WTC11 (cell line): ENCODE measurements at regions not wholly inside any gene's neighbourhood (a gene's known extent, or its start where the extent isn't known, plus 50 kb on each side); places are given as distances from the start of the nearest gene placed in this dataset.

Experiments used
- ATAC-seq: fragments of 200-7000 bp; cut with Tn5 transposase; 2 replicates; pipeline ENCODE4 v1.10.0; 2021; ENCODE audit warnings: mild to moderate bottlenecking, moderate library complexity
- CTCF ChIA-PET: fragments of 300-600 bp; sonication (Branson Sonifier 250); formaldehyde crosslinking; loops from one replicate; lab custom pipeline; 2021; ENCODE audit warnings: antibody characterized with exemption; lab: Charles Lee
- POLR2A ChIA-PET: fragments of 350-600 bp; sonication (Branson Sonifier 250); formaldehyde crosslinking; loops from one replicate; lab custom pipeline; 2021; ENCODE audit warnings: antibody characterized with exemption; lab: Charles Lee
- DNase-seq: peaks from one replicate; pipeline ENCODE4 v3.0.0; 2021; ENCODE audit warnings: low spot score
- H3K27ac Mint-ChIP-seq: 2 replicates; pipeline ENCODE4 v1.8.0; 2021; ENCODE audit warnings: mixed read lengths
- H3K27me3 Mint-ChIP-seq: 2 replicates; pipeline ENCODE4 v1.8.0; 2021; ENCODE audit warnings: low read depth, mild to moderate bottlenecking, moderate library complexity, mixed read lengths
- H3K36me3 Mint-ChIP-seq: 2 replicates; pipeline ENCODE4 v1.8.0; 2021; ENCODE audit warnings: mixed read lengths
- H3K4me1 Mint-ChIP-seq: 2 replicates; pipeline ENCODE4 v1.8.0; 2022; ENCODE audit warnings: mixed read lengths
- H3K4me3 Mint-ChIP-seq: 2 replicates; pipeline ENCODE4 v1.8.0; 2021; ENCODE audit warnings: mild to moderate bottlenecking, moderate library complexity, mixed read lengths
- H3K9me3 Mint-ChIP-seq: 2 replicates; pipeline ENCODE4 v1.8.0; 2021; ENCODE audit warnings: mixed read lengths
- CREB1 ChIP-seq: sonication (generic); formaldehyde crosslinking; IDR thresholded peaks from 2 replicates; pipeline ENCODE4 v1.8.0; 2023; ENCODE audit warnings: mild to moderate bottlenecking, missing genetic modification reagents
- ESRRA ChIP-seq: sonication (generic); formaldehyde crosslinking; IDR thresholded peaks from 2 replicates; pipeline ENCODE4 v1.8.1; 2022; ENCODE audit warnings: mild to moderate bottlenecking, missing genetic modification reagents, borderline replicate concordance
- ETV6 ChIP-seq: sonication (generic); formaldehyde crosslinking; IDR thresholded peaks from 2 replicates; pipeline ENCODE4 v1.8.1; 2022; ENCODE audit warnings: mild to moderate bottlenecking, missing genetic modification reagents
- FOXK1 ChIP-seq: sonication (generic); formaldehyde crosslinking; IDR thresholded peaks from 2 replicates; pipeline ENCODE4 v1.8.0; 2022; ENCODE audit warnings: mild to moderate bottlenecking, moderate library complexity, missing genetic modification reagents
- HMGA2 ChIP-seq: fragments of 250-450 bp; sonication (Bioruptor Pico); IDR thresholded peaks from 2 replicates; pipeline ENCODE4 v1.4.0; 2021; ENCODE audit warnings: mild to moderate bottlenecking, moderate library complexity
- KAT7 ChIP-seq: sonication (generic); formaldehyde crosslinking; IDR thresholded peaks from 2 replicates; pipeline ENCODE4 v1.8.1; 2023; ENCODE audit warnings: missing genetic modification reagents, mild to moderate bottlenecking, borderline replicate concordance
- MXD4 ChIP-seq: fragments of 250-450 bp; sonication (Bioruptor Pico); IDR thresholded peaks from 2 replicates; pipeline ENCODE4 v1.8.0; 2021; ENCODE audit warnings: mild to moderate bottlenecking, moderate library complexity, borderline replicate concordance
- NFE2L1 ChIP-seq: sonication (generic); formaldehyde crosslinking; IDR thresholded peaks from 2 replicates; pipeline ENCODE4 v1.8.1; 2023; ENCODE audit warnings: missing genetic modification reagents
- PRRX2 ChIP-seq: fragments of 250-450 bp; sonication (Bioruptor Pico); IDR thresholded peaks from 2 replicates; pipeline ENCODE4 v1.8.0; 2021; ENCODE audit warnings: mild to moderate bottlenecking
- RELA ChIP-seq: sonication (generic); formaldehyde crosslinking; IDR thresholded peaks from 2 replicates; pipeline ENCODE4 v1.8.1; 2022; ENCODE audit warnings: missing genetic modification reagents, mild to moderate bottlenecking, borderline replicate concordance
- SOX15 ChIP-seq: fragments of 250-450 bp; sonication (Bioruptor Pico); IDR thresholded peaks from 2 replicates; pipeline ENCODE4 v1.9.0; 2021; ENCODE audit warnings: mild to moderate bottlenecking
- TEAD4 ChIP-seq: sonication (generic); formaldehyde crosslinking; IDR thresholded peaks from 2 replicates; pipeline ENCODE4 v1.8.0; 2022; ENCODE audit warnings: mild to moderate bottlenecking, missing genetic modification reagents
- TP53 ChIP-seq: sonication (generic); formaldehyde crosslinking; IDR thresholded peaks from 2 replicates; pipeline ENCODE4 v1.8.1; 2023; ENCODE audit warnings: mild to moderate bottlenecking, missing genetic modification reagents
- ZBTB21 ChIP-seq: sonication (generic); formaldehyde crosslinking; IDR thresholded peaks from 2 replicates; pipeline ENCODE4 v1.8.1; 2023; ENCODE audit warnings: mild to moderate bottlenecking, missing genetic modification reagents, borderline replicate concordance
- ZNF396 ChIP-seq: fragments of 250-450 bp; sonication (Bioruptor Pico); IDR thresholded peaks from 2 replicates; pipeline ENCODE4 v1.8.0; 2021; ENCODE audit warnings: mild to moderate bottlenecking, moderate library complexity, borderline replicate concordance
- TF ChIP-seq, protein P1 (sequence below): sonication (generic); formaldehyde crosslinking; IDR thresholded peaks from 2 replicates; pipeline ENCODE4 v1.8.1; 2022; ENCODE audit warnings: mild to moderate bottlenecking, moderate library complexity, missing genetic modification reagents
- TF ChIP-seq, protein P2 (sequence below): sonication (generic); formaldehyde crosslinking; IDR thresholded peaks from 2 replicates; pipeline ENCODE4 v1.8.1; 2023; ENCODE audit warnings: mild to moderate bottlenecking, missing genetic modification reagents
- TF ChIP-seq, protein P3 (sequence below): sonication (generic); formaldehyde crosslinking; IDR thresholded peaks from 2 replicates; pipeline ENCODE4 v1.8.1; 2023; ENCODE audit warnings: mild to moderate bottlenecking, missing genetic modification reagents
- TF ChIP-seq, protein P4 (sequence below): sonication (generic); formaldehyde crosslinking; IDR thresholded peaks from 2 replicates; pipeline ENCODE4 v1.8.1; 2023; ENCODE audit warnings: mild to moderate bottlenecking, moderate library complexity, missing genetic modification reagents
- TF ChIP-seq, protein P5 (sequence below): sonication (generic); formaldehyde crosslinking; IDR thresholded peaks from 2 replicates; pipeline ENCODE4 v1.8.0; 2022; ENCODE audit warnings: mild to moderate bottlenecking, missing genetic modification reagents
- TF ChIP-seq, protein P6 (sequence below): sonication (generic); formaldehyde crosslinking; IDR thresholded peaks from 2 replicates; pipeline ENCODE4 v1.8.0; 2022; ENCODE audit warnings: mild to moderate bottlenecking, missing genetic modification reagents
- TF ChIP-seq, protein P7 (sequence below): sonication (generic); formaldehyde crosslinking; IDR thresholded peaks from 2 replicates; pipeline ENCODE4 v1.8.1; 2023; ENCODE audit warnings: mild to moderate bottlenecking, missing genetic modification reagents, moderate library complexity
- TF ChIP-seq, protein P8 (sequence below): fragments of 250-450 bp; sonication (Bioruptor Pico); IDR thresholded peaks from 2 replicates; pipeline ENCODE4 v1.9.0; 2021; ENCODE audit warnings: mild to moderate bottlenecking, borderline replicate concordance

DNA sequence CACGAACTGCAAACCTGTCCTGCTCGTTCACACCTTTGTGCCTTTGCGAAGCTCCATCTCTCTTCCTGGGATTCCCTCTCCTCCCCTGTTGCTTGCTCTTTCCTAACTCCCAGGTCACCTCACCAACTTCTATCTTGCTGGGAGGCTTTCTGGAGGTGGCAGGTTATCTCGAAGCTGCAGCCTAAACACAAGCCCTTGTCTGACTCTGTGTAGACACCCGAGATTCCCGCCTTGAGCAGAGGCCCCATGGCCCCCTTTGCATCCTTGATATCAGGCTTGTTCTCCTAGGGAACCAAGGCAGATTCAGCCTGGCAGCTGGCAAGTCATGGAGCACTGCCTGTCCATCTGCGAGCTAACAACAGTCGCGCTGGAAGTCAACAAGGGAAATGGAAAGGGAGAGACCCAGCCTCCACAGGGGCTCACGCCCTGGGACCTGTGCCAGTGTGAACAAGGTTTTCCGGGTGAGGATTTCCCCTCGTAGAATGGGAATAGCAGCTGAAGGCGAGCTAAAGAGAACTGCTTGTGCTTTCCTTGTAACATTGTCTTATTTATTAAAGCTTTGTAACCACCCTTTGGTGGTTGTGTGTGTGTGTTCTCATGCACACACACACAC lies 109.5 kb upstream of the JUN start:
- H3K4me3 Mint-ChIP-seq: no peak overlapping the region
- ATAC-seq: no peak
- TF ChIP-seq, protein P1, sequence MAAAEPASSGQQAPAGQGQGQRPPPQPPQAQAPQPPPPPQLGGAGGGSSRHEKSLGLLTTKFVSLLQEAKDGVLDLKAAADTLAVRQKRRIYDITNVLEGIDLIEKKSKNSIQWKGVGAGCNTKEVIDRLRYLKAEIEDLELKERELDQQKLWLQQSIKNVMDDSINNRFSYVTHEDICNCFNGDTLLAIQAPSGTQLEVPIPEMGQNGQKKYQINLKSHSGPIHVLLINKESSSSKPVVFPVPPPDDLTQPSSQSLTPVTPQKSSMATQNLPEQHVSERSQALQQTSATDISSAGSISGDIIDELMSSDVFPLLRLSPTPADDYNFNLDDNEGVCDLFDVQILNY (CRISPR knock-in tag): no peak
- TF ChIP-seq RELA (no peak), ETV6 (CRISPR knock-in tag) (no peak), PRRX2 (CRISPR knock-in tag) (no peak), CREB1 (no peak), ZNF396 (CRISPR knock-in tag) (no peak)
- TF ChIP-seq, protein P2, sequence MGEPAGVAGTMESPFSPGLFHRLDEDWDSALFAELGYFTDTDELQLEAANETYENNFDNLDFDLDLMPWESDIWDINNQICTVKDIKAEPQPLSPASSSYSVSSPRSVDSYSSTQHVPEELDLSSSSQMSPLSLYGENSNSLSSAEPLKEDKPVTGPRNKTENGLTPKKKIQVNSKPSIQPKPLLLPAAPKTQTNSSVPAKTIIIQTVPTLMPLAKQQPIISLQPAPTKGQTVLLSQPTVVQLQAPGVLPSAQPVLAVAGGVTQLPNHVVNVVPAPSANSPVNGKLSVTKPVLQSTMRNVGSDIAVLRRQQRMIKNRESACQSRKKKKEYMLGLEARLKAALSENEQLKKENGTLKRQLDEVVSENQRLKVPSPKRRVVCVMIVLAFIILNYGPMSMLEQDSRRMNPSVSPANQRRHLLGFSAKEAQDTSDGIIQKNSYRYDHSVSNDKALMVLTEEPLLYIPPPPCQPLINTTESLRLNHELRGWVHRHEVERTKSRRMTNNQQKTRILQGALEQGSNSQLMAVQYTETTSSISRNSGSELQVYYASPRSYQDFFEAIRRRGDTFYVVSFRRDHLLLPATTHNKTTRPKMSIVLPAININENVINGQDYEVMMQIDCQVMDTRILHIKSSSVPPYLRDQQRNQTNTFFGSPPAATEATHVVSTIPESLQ (CRISPR knock-in tag): no peak
- TF ChIP-seq, protein P3, sequence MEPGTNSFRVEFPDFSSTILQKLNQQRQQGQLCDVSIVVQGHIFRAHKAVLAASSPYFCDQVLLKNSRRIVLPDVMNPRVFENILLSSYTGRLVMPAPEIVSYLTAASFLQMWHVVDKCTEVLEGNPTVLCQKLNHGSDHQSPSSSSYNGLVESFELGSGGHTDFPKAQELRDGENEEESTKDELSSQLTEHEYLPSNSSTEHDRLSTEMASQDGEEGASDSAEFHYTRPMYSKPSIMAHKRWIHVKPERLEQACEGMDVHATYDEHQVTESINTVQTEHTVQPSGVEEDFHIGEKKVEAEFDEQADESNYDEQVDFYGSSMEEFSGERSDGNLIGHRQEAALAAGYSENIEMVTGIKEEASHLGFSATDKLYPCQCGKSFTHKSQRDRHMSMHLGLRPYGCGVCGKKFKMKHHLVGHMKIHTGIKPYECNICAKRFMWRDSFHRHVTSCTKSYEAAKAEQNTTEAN (CRISPR knock-in tag): no peak
- TF ChIP-seq, protein P4, sequence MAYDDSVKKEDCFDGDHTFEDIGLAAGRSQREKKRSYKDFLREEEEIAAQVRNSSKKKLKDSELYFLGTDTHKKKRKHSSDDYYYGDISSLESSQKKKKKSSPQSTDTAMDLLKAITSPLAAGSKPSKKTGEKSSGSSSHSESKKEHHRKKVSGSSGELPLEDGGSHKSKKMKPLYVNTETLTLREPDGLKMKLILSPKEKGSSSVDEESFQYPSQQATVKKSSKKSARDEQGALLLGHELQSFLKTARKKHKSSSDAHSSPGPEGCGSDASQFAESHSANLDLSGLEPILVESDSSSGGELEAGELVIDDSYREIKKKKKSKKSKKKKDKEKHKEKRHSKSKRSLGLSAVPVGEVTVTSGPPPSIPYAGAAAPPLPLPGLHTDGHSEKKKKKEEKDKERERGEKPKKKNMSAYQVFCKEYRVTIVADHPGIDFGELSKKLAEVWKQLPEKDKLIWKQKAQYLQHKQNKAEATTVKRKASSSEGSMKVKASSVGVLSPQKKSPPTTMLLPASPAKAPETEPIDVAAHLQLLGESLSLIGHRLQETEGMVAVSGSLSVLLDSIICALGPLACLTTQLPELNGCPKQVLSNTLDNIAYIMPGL (CRISPR knock-in tag): no peak
- no peak overlapping the region for H3K27ac Mint-ChIP-seq
- peaks cover 5% of the 10 kb centered on the region; the same call in 1 of the 2 replicates for H3K4me1 Mint-ChIP-seq
- CTCF ChIA-PET: no interaction called here
- H3K9me3 Mint-ChIP-seq: peaks cover 4% of the 10 kb centered on the region; the same call in 1 of the 2 replicates
- H3K36me3 Mint-ChIP-seq: no peaks in the 10 kb centered on the region
- POLR2A ChIA-PET: interaction anchor here (0.5 kb wide), 1 partner anchor 43 kb away, joined by 4 read pairs; no protein-coding TSS in a partner anchor
- no peaks in the 10 kb centered on the region; the same call in 1 of the 2 replicates for H3K27me3 Mint-ChIP-seq
- no peak for DNase-seq

DNA sequence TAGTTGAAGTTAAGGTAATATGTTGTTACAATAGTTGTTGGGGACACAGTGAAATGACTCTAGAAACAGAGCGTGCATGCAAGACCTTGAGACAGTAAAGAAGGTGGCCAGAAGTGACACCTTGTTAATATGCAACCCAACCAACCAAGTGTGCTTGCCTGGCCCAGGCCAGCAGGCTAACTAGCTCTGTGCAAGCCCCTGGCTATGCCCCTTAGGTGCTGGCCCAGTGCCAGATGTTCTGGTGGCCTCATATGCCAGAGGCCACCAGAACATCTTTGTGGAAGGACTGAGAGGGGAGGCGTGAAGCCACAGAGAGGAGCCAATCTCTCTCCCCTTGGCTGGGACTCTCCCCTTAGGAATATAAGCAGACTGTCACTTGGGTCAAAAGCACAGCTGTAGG lies 111.2 kb upstream of the JUN start:
- ChIA-PET POLR2A (no interaction called here), CTCF (no interaction called here)
- Mint-ChIP-seq H3K4me1 (peaks cover 8% of the 10 kb centered on the region), H3K27me3 (no peaks in the 10 kb centered on the region; the same call in 1 of the 2 replicates), H3K27ac (no peak overlapping the region), H3K36me3 (no peaks in the 10 kb centered on the region), H3K9me3 (peaks cover 4% of the 10 kb centered on the region; the same call in 1 of the 2 replicates), H3K4me3 (no peak overlapping the region)
- ATAC-seq (no peak), DNase-seq (no peak)
- TF ChIP-seq NFE2L1 (no peak), TEAD4 (CRISPR knock-in tag) (no peak), ESRRA (CRISPR knock-in tag) (no peak), SOX15 (no peak), KAT7 (CRISPR knock-in tag) (no peak), FOXK1 (CRISPR knock-in tag) (no peak), HMGA2 (CRISPR knock-in tag) (no peak), TP53 (CRISPR knock-in tag) (no peak), MXD4 (CRISPR knock-in tag) (no peak), ZBTB21 (CRISPR knock-in tag) (no peak)
- TF ChIP-seq, protein P5, sequence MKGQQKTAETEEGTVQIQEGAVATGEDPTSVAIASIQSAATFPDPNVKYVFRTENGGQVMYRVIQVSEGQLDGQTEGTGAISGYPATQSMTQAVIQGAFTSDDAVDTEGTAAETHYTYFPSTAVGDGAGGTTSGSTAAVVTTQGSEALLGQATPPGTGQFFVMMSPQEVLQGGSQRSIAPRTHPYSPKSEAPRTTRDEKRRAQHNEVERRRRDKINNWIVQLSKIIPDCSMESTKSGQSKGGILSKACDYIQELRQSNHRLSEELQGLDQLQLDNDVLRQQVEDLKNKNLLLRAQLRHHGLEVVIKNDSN (CRISPR knock-in tag): no peak
- TF ChIP-seq, protein P6, sequence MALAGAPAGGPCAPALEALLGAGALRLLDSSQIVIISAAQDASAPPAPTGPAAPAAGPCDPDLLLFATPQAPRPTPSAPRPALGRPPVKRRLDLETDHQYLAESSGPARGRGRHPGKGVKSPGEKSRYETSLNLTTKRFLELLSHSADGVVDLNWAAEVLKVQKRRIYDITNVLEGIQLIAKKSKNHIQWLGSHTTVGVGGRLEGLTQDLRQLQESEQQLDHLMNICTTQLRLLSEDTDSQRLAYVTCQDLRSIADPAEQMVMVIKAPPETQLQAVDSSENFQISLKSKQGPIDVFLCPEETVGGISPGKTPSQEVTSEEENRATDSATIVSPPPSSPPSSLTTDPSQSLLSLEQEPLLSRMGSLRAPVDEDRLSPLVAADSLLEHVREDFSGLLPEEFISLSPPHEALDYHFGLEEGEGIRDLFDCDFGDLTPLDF (CRISPR knock-in tag): no peak
- TF ChIP-seq, protein P7, sequence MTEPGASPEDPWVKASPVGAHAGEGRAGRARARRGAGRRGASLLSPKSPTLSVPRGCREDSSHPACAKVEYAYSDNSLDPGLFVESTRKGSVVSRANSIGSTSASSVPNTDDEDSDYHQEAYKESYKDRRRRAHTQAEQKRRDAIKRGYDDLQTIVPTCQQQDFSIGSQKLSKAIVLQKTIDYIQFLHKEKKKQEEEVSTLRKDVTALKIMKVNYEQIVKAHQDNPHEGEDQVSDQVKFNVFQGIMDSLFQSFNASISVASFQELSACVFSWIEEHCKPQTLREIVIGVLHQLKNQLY: no peak
- TF ChIP-seq, protein P8, sequence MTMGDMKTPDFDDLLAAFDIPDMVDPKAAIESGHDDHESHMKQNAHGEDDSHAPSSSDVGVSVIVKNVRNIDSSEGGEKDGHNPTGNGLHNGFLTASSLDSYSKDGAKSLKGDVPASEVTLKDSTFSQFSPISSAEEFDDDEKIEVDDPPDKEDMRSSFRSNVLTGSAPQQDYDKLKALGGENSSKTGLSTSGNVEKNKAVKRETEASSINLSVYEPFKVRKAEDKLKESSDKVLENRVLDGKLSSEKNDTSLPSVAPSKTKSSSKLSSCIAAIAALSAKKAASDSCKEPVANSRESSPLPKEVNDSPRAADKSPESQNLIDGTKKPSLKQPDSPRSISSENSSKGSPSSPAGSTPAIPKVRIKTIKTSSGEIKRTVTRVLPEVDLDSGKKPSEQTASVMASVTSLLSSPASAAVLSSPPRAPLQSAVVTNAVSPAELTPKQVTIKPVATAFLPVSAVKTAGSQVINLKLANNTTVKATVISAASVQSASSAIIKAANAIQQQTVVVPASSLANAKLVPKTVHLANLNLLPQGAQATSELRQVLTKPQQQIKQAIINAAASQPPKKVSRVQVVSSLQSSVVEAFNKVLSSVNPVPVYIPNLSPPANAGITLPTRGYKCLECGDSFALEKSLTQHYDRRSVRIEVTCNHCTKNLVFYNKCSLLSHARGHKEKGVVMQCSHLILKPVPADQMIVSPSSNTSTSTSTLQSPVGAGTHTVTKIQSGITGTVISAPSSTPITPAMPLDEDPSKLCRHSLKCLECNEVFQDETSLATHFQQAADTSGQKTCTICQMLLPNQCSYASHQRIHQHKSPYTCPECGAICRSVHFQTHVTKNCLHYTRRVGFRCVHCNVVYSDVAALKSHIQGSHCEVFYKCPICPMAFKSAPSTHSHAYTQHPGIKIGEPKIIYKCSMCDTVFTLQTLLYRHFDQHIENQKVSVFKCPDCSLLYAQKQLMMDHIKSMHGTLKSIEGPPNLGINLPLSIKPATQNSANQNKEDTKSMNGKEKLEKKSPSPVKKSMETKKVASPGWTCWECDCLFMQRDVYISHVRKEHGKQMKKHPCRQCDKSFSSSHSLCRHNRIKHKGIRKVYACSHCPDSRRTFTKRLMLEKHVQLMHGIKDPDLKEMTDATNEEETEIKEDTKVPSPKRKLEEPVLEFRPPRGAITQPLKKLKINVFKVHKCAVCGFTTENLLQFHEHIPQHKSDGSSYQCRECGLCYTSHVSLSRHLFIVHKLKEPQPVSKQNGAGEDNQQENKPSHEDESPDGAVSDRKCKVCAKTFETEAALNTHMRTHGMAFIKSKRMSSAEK (CRISPR knock-in tag): no peak
